DMS153 treated with DMSO at 0.1 percent for 48 hours (cell line): ENCODE measurements at regions not wholly inside any gene's neighbourhood (a gene's known extent, or its start where the extent isn't known, plus 50 kb on each side); places are given as distances from the start of the nearest gene placed in this dataset.

Experiments used
- DNase-seq: peaks from one replicate; lab custom pipeline; 2025; ENCODE audit not compliant: unreplicated experiment; lab: John Stamatoyannopoulos, UW

DNA sequence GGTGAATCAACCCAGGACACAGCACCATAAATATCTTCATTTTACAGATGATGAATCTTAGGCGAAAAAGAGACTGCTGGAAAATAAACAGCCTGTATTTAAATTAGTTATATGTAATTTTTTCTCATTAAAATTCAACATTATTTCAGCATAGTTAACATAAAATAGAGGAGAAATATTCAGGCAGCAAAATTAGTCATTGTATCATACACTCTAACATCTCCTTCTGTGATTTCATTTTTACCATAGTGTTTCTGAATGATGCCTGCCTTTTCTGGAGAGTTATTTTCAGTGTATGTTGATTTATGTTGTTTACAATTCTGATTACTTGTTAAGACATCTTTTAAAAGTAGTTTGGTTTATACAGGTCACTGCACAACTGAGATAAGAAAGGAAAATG is 82.3 kb upstream of the KCNIP4 start:
- DNase-seq, result no peak

- DNase-seq, result no peak
Observed at GRCh38 chr4:22030307-22030706, 81.7 kb upstream of the KCNIP4 start.

DNA sequence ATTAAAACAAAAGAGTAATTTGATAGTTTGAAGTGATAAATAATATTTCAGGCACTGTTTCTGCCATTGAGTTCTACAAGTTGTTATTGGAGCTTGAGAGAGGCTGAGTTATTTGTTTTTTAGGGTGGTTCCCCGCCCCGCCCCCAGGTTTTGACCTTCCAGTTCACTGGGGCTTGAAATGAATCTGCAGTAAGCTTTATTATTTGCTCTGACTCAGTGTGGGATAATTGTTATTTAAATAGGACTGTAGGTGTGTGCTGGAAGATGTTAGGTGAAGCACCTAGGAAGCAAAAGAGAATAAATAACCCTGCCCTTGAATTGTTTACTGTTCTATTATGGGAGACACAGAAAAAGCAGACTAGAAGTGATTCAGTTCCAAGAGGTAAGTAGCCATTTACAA is 81.2 kb upstream of the KCNIP4 start:
- DNase-seq, result peak; percentile 30

DNA sequence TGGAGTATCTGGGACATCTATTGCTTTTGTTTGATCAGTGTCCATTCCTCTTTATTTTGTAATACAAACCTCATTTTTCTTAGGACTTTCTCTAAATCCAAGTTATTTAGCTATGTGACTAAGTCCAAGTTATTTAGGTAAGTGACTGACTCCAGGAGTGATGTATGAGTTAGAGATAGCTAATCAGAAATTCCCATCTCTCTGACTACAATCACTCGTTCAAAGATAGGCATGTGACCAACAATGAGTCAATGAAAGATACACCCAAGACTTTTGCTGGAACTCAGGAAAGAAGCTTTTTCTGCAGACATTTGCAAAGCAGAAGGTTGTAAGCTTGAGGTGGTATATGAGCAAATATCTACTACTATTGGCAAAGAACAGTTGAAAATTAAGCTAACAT is 72.5 kb upstream of the KCNIP4 start:
- DNase-seq, result no peak

- no peak for DNase-seq
Observed at GRCh38 chr4:22020129-22020528, 71.6 kb upstream of the KCNIP4 start.

DNA sequence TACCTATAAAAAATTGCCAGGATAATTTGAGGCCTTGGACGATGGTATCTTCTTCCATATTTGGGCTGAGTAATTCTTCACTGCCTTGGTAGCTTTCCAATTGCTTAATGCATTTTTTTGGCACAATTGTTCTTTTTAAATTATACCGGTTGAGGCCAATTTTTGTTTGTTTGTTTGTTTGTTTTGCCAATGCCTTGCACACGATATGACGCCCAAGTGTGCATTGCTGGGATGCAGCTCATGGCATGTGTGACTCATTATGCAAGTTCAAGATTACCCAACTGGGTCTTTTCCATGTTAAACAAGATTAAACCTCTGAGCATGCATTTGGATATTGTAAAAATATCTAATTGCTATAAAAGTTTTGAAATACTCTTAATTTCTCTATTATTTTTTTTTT is 71.1 kb upstream of the KCNIP4 start:
- DNase-seq, result no peak

DNA sequence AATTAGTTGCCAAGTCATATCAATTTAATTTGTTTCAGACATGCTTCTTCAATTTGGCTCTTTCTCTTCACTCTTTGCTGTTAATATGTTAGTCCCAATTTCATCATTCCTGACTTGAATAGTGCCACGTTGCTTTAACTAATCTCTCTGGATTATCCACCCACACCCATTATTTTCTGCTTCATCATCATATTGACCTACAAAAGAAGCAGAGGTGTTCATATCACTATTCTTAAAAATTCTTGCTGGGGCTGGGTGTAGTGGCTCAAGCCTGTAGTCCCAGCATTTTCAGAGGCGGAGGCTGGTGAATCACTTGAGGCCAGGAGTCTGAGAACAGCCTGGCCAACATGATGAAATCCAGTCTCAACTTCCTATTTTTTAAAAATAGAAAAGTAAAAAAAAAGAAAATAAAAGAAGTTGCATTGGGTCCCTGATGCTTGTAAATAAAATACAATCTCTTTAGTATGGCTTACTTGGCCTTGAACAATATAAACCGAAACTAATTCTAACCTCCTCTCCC is 65.7 kb upstream of the KCNIP4 start:
- no peak for DNase-seq

- DNase-seq, result no peak
Observed at GRCh38 chr4:22003878-22004277, 55.3 kb upstream of the KCNIP4 start.
